ENCODE measurements at regions not wholly inside any gene's neighbourhood (a gene's known extent, or its start where the extent isn't known, plus 50 kb on each side); places are given as distances from the start of the nearest gene placed in this dataset.

DNA sequence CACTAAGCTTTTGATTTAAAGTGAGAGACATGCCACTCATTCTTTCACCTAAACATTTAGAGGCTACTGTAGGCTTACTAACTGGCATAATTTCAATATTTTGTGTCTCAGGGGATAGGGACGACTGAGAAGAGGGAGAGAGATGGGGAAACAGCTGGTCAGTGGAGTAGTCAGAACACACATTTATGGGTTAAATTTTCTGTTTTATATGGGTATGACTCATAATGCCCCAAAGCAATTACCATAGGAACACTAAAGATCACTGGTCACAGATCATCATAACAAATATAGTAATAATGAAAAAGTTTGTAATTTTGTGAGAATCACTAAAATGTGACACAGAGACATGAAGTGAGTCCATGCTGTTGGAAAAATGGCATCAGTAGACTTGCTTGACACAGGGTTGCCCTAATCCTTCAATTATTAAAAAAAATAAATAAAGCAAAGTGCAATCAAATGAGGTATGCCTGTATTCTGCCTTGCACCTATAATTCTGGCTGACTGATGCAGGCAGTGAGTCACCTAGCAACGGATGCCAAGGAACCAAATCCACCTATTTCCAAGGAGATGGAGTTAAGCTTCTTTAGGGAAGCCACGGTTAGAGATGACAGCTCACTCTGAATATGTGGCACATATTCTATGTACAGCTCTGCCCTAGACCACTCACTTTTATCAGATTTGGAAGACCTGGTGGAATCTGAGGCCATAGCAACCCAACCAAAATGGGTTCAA lies 166.1 kb downstream of the MARCHF11 start:
- H3K36me3 ChIP-seq (ENCODE audit: control insufficient read depth in 2 of 2, extremely low read depth in 1 of 2, insufficient read depth in 2 of 2, low read length in 2 of 2): no peaks in the 10 kb centered on the region
- H3K4me3 ChIP-seq (ENCODE audit: control insufficient read depth in 2 of 3, extremely low read depth in 1 of 3, insufficient read depth in 2 of 3, low read depth in 1 of 3, low read length in 3 of 3): no peak overlapping the region
- no peak for DNase-seq (ENCODE audit: low read depth, low spot score)
- no peak overlapping the region for H3K27ac ChIP-seq (ENCODE audit: control insufficient read depth, insufficient read depth, low read length)
- H3K9me1 ChIP-seq (ENCODE audit: control insufficient read depth, extremely low read depth, insufficient read depth, low read length): no peaks in the 10 kb centered on the region
- H2AFZ ChIP-seq (ENCODE audit: control insufficient read depth, low read length): no peak overlapping the region
- H4K20me1 ChIP-seq (ENCODE audit: control insufficient read depth, extremely low read depth, insufficient read depth, low read length): no peaks in the 10 kb centered on the region
- no peaks in the 10 kb centered on the region for H3K4me1 ChIP-seq (ENCODE audit: control insufficient read depth, extremely low read depth, insufficient read depth, low read length)
- no peak overlapping the region for H3K4me2 ChIP-seq (ENCODE audit: control insufficient read depth, extremely low read depth, insufficient read depth, low read depth, low read length)
- no peak for FAIRE-seq
- peaks cover 2% of the 10 kb centered on the region for H3K9me3 ChIP-seq (ENCODE audit: control insufficient read depth, low read depth, low read length)
- dilution Hi-C loops (cut with MboI; ENCODE audit: extremely low pct_ligation_motif_present, low sequenced_read_pairs): no loop called here
- TF ChIP-seq EZH2 (IDR thresholded peaks at IDR 0.05; ENCODE audit: low read length): no peak
- TF ChIP-seq, protein P1, sequence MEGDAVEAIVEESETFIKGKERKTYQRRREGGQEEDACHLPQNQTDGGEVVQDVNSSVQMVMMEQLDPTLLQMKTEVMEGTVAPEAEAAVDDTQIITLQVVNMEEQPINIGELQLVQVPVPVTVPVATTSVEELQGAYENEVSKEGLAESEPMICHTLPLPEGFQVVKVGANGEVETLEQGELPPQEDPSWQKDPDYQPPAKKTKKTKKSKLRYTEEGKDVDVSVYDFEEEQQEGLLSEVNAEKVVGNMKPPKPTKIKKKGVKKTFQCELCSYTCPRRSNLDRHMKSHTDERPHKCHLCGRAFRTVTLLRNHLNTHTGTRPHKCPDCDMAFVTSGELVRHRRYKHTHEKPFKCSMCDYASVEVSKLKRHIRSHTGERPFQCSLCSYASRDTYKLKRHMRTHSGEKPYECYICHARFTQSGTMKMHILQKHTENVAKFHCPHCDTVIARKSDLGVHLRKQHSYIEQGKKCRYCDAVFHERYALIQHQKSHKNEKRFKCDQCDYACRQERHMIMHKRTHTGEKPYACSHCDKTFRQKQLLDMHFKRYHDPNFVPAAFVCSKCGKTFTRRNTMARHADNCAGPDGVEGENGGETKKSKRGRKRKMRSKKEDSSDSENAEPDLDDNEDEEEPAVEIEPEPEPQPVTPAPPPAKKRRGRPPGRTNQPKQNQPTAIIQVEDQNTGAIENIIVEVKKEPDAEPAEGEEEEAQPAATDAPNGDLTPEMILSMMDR (optimal IDR thresholded peaks at IDR 0.05 in 1 of 3, IDR thresholded peaks at IDR 0.05 in 1 of 3, conservative IDR thresholded peaks at IDR 0.05 in 1 of 3; ENCODE audit: extremely low read depth in 1 of 3, insufficient read depth in 2 of 3, low read length in 3 of 3): no peak
- H3K27me3 ChIP-seq (ENCODE audit: control insufficient read depth, extremely low read depth, insufficient read depth, low read length): no peaks in the 10 kb centered on the region
- no peaks in the 10 kb centered on the region for H3K79me2 ChIP-seq (ENCODE audit: control insufficient read depth, insufficient read depth, low read length)
- no peak overlapping the region for H3K9ac ChIP-seq (ENCODE audit: control insufficient read depth, extremely low read depth, insufficient read depth, low read length)

DNA sequence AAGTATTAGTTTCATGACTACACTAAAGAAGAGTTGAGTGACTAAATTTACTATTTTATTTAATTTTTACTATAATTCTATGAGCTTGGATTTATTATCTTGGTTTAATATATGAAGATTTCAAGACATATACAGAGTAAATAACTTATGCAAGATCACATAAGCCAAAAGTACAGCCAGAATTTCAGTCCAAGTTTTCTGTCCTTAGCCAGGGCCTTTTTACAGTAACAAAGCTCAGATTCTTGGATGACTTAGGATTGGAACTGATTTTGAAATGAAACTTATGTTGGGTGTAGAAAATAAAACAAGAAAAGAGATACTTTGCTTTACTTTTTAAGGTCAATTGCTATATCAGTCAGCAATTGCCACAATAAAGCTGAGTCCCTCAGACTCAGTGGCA lies 170.3 kb downstream of the MARCHF11 start:
- Histone ChIP-seq H3K36me3 (ENCODE audit: control insufficient read depth in 2 of 2, extremely low read depth in 1 of 2, insufficient read depth in 2 of 2, low read length in 2 of 2) (no peaks in the 10 kb centered on the region), H3K4me3 (ENCODE audit: control insufficient read depth in 2 of 3, extremely low read depth in 1 of 3, insufficient read depth in 2 of 3, low read depth in 1 of 3, low read length in 3 of 3) (no peak overlapping the region), H3K27ac (ENCODE audit: control insufficient read depth, insufficient read depth, low read length) (no peak overlapping the region), H3K9ac (ENCODE audit: control insufficient read depth, extremely low read depth, insufficient read depth, low read length) (no peak overlapping the region), H2AFZ (ENCODE audit: control insufficient read depth, low read length) (no peak overlapping the region), H3K9me1 (ENCODE audit: control insufficient read depth, extremely low read depth, insufficient read depth, low read length) (no peaks in the 10 kb centered on the region), H3K79me2 (ENCODE audit: control insufficient read depth, insufficient read depth, low read length) (no peaks in the 10 kb centered on the region), H3K27me3 (ENCODE audit: control insufficient read depth, extremely low read depth, insufficient read depth, low read length) (no peaks in the 10 kb centered on the region), H3K9me3 (ENCODE audit: control insufficient read depth, low read depth, low read length) (peaks cover 2% of the 10 kb centered on the region), H3K4me2 (ENCODE audit: control insufficient read depth, extremely low read depth, insufficient read depth, low read depth, low read length) (no peak overlapping the region), H3K4me1 (ENCODE audit: control insufficient read depth, extremely low read depth, insufficient read depth, low read length) (no peaks in the 10 kb centered on the region), H4K20me1 (ENCODE audit: control insufficient read depth, extremely low read depth, insufficient read depth, low read length) (no peaks in the 10 kb centered on the region)
- DNase-seq (ENCODE audit: low read depth, low spot score) (no peak), FAIRE-seq (no peak)
- dilution Hi-C loops (cut with MboI; ENCODE audit: extremely low pct_ligation_motif_present, low sequenced_read_pairs): no loop called here
- TF ChIP-seq, protein P1 (optimal IDR thresholded peaks at IDR 0.05 in 1 of 3, IDR thresholded peaks at IDR 0.05 in 1 of 3, conservative IDR thresholded peaks at IDR 0.05 in 1 of 3; ENCODE audit: extremely low read depth in 1 of 3, insufficient read depth in 2 of 3, low read length in 3 of 3): no peak
- TF ChIP-seq EZH2 (IDR thresholded peaks at IDR 0.05; ENCODE audit: low read length): no peak

Measured in keratinocyte (primary cell).